Tibial nerve (tissue), 4 donors: ENCODE measurements at regions not wholly inside any gene's neighbourhood (a gene's known extent, or its start where the extent isn't known, plus 50 kb on each side); places are given as distances from the start of the nearest gene placed in this dataset.

Experiments
- CTCF ChIP-seq, 5 experiments: fragments of 200-600 bp in 3 of 5; fragments of 450-650 bp in 2 of 5; sonication (generic) in 3 of 5; IDR thresholded peaks; one replicate each; pipeline ENCODE4 v1.5.1; 2016 to 2019; ENCODE audit warnings: antibody characterized with exemption in 5 of 5, mild to moderate bottlenecking in 3 of 5, moderate library complexity in 2 of 5
- EP300 ChIP-seq, 2 donors: sonication (generic); formaldehyde crosslinking; IDR thresholded peaks; one replicate each; pipeline ENCODE4 v1.6.1; 2017; ENCODE audit warnings: antibody characterized with exemption in 2 of 2, mild to moderate bottlenecking in 1 of 2
- POLR2A ChIP-seq, 2 donors: fragments of 450-650 bp; IDR thresholded peaks; one replicate each; pipeline ENCODE4 v1.6.1; 2017; ENCODE audit warnings: antibody characterized with exemption in 2 of 2, mild to moderate bottlenecking in 2 of 2, moderate library complexity in 2 of 2

- TF ChIP-seq CTCF (IDR thresholded peaks at IDR 0.05) (no peak), POLR2A (IDR thresholded peaks at IDR 0.05) (no peak), EP300 (IDR thresholded peaks at IDR 0.05) (no peak)
These were observed 129.1 kb downstream of the ZNF621 start for GRCh38 chr3:40653878-40654277.
